ENCODE measurements at regions not wholly inside any gene's neighbourhood (a gene's known extent, or its start where the extent isn't known, plus 50 kb on each side); places are given as distances from the start of the nearest gene placed in this dataset.

- DNase-seq = no peak
Observed at GRCh38 chr1:83012950-83013349, 986.0 kb downstream of the TTLL7 start.

- DNase-seq = no peak
Observed at GRCh38 chr1:83011265-83011664, 987.7 kb downstream of the TTLL7 start.

- DNase-seq = no peak
Observed at GRCh38 chr1:83006271-83006670, 992.7 kb downstream of the TTLL7 start.

GRCh38 chr1:83000286-83000685 is 998.6 kb downstream of the TTLL7 start:
- no peak for DNase-seq

- DNase-seq = no peak
Observed at GRCh38 chr1:82995951-82996350, 1003.0 kb downstream of the TTLL7 start.

- no peak for DNase-seq
Observed at GRCh38 chr1:82994616-82995263, 1004.2 kb downstream of the TTLL7 start.

GRCh38 chr1:82991569-82991968 is 1007.4 kb downstream of the TTLL7 start:
- no peak for DNase-seq

- peak; percentile 25 for DNase-seq
Observed at GRCh38 chr1:82979593-82980236, 1019.2 kb downstream of the TTLL7 start.

GRCh38 chr1:82978461-82979324 is 1020.2 kb downstream of the TTLL7 start:
- no peak for DNase-seq

- no peak for DNase-seq
Observed at GRCh38 chr1:82972841-82973553, 1025.9 kb downstream of the TTLL7 start.

GRCh38 chr1:82969340-82969739 is 1029.6 kb downstream of the TTLL7 start:
- no peak for DNase-seq

- DNase-seq = no peak
Observed at GRCh38 chr1:82962658-82963057, 1036.3 kb downstream of the TTLL7 start.

GRCh38 chr1:82950606-82951200 is 1048.2 kb downstream of the TTLL7 start:
- no peak for DNase-seq

- no peak for DNase-seq
Observed at GRCh38 chr1:82948386-82948785, 1050.5 kb downstream of the TTLL7 start.

- DNase-seq = no peak
Observed at GRCh38 chr1:82947278-82947677, 1051.7 kb downstream of the TTLL7 start.

- DNase-seq = no peak
Observed at GRCh38 chr1:82946096-82946605, 1052.8 kb downstream of the TTLL7 start.

- no peak for DNase-seq
Observed at GRCh38 chr1:82944822-82945221, 1054.1 kb downstream of the TTLL7 start.

GRCh38 chr1:82934074-82934473 is 1064.9 kb downstream of the TTLL7 start:
- DNase-seq = no peak

- no peak for DNase-seq
Observed at GRCh38 chr1:82932727-82933126, 1066.2 kb downstream of the TTLL7 start.

GRCh38 chr1:82932207-82932606 is 1066.7 kb downstream of the TTLL7 start:
- DNase-seq = no peak

GRCh38 chr1:82931006-82931405 is 1067.9 kb downstream of the TTLL7 start:
- DNase-seq = no peak

GRCh38 chr1:82927753-82928152 is 1071.2 kb downstream of the TTLL7 start:
- no peak for DNase-seq

GRCh38 chr1:82924666-82925065 is 1074.3 kb downstream of the TTLL7 start:
- DNase-seq = no peak

All from NCI-H69 (cell line).